ENCODE measurements at regions not wholly inside any gene's neighbourhood (a gene's known extent, or its start where the extent isn't known, plus 50 kb on each side); places are given as distances from the start of the nearest gene placed in this dataset.

GRCh38 chr14:104370256-104370870 lies 209.2 kb upstream of the C14orf180 start:
- DNase-seq (ENCODE audit: low spot score): no peak

DNA sequence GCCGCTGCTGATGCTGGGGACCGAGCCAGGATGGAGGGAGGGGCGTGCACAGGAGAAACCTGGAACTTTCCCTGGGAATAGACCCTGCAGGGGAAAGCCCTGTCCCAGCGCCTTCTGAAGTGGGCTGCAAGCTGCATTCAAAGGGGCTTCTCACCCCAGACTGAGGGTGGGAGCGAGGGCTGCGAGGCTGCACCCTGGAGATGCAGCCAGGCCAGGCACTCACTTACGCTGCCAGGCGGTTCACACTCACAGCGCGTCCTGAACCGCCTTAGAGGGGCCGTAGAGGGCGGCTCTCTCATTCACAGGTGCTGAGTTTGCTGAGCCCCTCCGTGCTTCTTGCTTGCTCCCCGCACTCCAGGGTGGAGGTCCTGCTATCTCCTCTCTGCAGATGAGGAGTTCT lies 208.5 kb upstream of the C14orf180 start:
- no peak for DNase-seq (ENCODE audit: low spot score)

- DNase-seq (ENCODE audit: low spot score): no peak
These were observed 207.6 kb upstream of the C14orf180 start for GRCh38 chr14:104371917-104372316.

DNA sequence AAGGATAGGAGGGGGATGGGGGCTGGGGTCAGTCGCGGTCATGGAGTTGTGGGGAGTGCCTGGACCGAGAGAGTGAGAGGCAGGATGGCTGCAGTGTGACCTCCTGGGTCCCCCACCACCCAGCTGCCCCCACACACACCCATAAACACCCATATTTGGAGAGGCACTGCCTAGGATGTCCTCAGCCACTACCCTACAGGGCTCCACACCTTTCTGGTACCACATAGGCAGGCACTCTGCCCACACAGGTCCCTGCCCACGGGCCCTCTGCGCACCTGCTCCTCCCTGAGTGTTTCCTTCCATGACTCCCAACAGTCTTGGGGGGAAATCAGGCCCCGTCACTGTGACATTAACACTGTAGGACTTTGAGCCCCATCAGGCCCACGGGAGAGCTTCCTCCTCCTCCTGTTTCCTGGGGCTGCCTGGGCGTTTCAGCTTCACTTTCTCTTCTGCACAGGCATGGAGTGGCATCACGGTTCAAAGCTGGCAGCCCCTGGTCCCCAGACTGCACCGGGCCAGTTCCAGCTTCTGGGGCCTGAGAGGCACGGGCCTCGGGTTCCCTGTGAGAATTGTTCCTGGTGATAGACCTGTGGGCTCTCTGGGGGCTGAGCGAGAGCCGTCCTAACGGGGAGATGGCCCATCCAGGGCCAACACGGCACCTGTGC lies 207.0 kb upstream of the C14orf180 start:
- no peak for DNase-seq (ENCODE audit: low spot score)

DNA sequence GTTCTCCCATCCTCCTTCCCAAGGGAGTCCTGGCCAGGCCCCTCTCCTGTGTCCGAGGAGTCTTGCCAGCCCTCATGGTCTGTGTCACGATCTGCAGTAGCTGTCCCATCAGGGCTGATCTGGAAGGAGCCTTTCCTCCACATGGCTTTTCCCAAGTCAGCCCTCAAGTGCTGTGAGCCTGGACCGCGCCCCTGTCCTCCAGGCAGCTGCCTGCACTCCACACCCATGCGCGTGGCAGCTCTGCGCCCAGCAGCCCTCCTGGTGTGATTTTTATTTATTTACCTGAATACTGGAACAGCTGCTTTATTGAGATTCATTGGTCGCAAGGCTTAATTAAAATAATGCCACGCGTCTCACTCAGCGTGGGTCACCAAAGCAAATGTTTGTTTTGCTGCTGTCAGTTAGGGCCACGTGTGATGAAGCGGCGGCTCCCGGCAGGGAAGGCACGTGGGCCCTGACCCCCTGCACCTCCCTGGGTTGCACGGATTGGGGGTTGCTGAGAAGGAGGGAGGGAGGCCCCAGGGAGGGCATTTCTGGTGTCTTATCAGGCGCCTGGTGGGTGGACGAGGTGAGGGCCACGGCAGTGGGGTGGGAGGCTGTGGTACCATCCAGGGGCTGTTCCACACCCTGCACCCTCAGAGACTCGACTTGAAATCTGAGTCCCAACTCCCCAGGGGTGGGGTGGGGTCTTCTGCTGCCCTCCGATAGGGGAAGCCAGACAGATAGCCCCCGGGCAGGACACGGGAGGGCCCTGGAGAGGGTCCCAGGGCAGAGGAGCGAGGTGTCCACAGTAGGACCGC lies 206.3 kb upstream of the C14orf180 start:
- no peak for DNase-seq (ENCODE audit: low spot score)

GRCh38 chr14:104373855-104374717 lies 205.5 kb upstream of the C14orf180 start:
- DNase-seq (ENCODE audit: low spot score): no peak

GRCh38 chr14:104374718-104375080 lies 204.9 kb upstream of the C14orf180 start:
- DNase-seq (ENCODE audit: low spot score): no peak

DNA sequence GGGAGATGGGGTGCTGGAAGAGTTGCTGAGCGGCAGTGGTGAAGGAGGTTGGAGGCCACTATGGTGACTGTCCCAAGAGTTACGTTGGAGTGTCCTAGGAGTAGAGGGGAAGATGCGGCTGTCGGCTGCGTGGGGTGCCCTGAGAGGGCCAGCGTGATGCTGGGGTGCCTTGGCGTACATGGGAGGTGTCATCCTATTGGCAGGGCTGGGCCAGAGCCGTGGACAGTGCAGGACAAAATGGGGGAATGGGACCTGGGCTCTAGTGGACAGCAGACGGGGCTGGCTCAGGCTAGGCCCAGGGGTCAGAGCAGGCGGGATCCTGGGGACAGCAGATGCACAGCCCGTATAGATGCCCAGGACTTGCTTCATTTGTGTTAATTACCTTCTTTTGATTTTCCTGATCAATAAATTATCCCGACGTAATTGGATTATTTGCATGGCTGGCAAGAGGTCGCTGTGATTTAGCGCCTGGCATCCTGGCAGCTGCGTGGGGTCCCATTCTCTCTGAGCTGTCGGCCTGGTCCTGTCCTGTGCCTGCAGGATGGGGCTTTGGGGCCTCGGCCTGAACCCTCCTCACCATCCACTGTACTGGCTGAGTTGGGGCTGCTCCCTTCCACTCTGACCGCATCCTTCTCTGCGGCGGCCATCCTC lies 203.9 kb upstream of the C14orf180 start:
- DNase-seq (ENCODE audit: low spot score): no peak

DNA sequence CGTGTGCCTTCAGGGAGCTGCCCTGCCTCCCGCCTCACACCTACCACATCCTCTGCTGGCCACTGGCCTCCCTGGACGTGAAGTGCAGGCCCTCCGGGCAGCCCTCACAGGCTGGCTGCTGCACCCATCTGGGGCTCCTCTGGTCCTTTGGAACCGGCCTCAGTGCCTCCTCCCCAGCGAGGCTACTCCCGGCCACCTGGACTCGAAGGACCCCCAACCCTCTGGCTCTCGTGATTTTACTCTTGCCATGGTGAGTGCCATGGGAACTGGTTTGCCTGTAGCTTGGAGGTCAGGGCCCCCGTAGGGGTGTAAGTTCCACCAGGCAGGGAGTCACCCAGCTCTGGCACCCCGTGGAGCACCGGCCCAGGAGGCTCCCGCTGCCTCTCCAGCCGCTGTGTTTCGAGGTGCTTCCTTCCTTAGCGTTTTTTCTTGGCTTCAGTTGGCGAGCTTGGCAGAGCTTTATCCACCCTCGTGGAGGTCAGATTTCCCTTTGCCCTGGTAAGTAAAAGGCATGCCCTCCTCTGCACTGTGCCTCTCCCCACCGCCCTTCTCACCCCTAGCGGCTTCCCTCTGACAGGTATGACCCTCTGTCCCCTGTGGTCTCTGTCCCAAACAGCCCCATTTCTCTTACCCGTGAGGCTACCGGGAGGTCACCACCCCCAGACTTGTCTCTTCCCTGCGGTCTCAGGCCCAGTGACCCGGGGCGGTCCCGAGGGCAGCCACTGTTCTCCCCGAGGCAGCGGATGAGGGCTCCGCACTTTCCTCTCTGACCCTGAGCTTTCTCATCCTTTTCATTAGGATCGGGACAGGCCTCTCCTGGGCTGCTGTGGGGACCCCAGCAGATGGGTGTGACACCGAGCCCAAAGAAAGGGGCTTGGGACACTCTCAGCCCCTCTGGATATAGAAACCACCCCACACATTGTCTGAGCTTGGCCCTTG lies 203.1 kb upstream of the C14orf180 start:
- DNase-seq (ENCODE audit: low spot score): no peak

- no peak for DNase-seq (ENCODE audit: low spot score)
These were observed 202.3 kb upstream of the C14orf180 start for GRCh38 chr14:104377256-104377655.

- no peak for DNase-seq (ENCODE audit: low spot score)
These were observed 200.9 kb upstream of the C14orf180 start for GRCh38 chr14:104378698-104379113.

DNA sequence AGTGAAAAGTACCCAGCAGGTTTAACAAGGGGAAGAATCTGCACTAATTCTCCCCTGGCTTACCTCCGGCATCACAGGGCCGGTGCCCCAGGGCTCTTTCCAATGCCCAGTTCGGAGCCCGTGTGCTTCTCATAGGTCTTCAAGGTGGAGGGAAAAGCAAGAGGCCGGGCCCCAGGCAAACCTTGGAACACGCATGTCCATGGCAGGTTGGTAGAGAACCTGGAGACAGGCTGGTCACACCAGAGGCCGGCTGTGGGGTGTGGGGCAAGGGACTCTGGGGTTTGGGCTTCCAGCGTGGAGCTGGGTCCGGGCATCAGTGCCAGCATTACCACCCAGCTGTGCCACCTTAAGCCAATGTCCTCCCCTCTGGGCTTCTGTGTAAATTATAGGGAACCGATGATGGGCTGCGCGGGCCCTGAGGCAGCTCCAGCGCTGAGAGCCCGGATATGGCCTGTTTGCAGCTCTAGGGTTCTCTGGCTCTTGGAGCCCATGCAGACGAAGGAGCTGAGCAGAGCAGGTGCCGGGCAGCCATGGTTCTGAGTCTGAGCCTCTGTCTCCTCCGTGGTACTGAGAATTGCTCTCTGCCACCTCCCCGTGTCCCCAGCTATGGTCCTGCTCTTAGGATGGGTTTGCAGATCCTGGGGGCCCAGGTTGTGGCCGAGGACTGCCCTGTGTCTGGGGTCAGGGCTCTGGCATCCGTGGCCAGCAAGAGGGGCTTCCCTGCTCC lies 197.0 kb upstream of the C14orf180 start:
- DNase-seq (ENCODE audit: low spot score): no peak

- DNase-seq (ENCODE audit: low spot score): no peak
These were observed 196.2 kb upstream of the C14orf180 start for GRCh38 chr14:104383088-104383995.

GRCh38 chr14:104383996-104384775 lies 195.4 kb upstream of the C14orf180 start:
- DNase-seq (ENCODE audit: low spot score): no peak

GRCh38 chr14:104384776-104385071 lies 194.8 kb upstream of the C14orf180 start:
- no peak for DNase-seq (ENCODE audit: low spot score)

- no peak for DNase-seq (ENCODE audit: low spot score)
These were observed 194.5 kb upstream of the C14orf180 start for GRCh38 chr14:104385111-104385510.

GRCh38 chr14:104385531-104386101 lies 193.9 kb upstream of the C14orf180 start:
- DNase-seq (ENCODE audit: low spot score): no peak

Measured in putamen (tissue), 1 donor.